PC-3 (cell line): ENCODE measurements at regions not wholly inside any gene's neighbourhood (a gene's known extent, or its start where the extent isn't known, plus 50 kb on each side); places are given as distances from the start of the nearest gene placed in this dataset.

Experiments used
- ATAC-seq: fragments of 200-7000 bp; cut with Tn5 transposase; 2 replicates; pipeline ENCODE4 v1.9.1; 2020; ENCODE audit warnings: mild to moderate bottlenecking, moderate library complexity
- BruUV-seq: library from RNA; stranded (reverse); fragments of 400-500 nt; replicated peaks from 2 replicates; lab custom pipeline; 2021; lab: Mats Ljungman, UMichigan
- CTCF ChIA-PET: fragments of 300-600 bp; sonication (Branson Sonifier 250); formaldehyde crosslinking; loops from one replicate; lab custom pipeline; 2022; ENCODE audit warnings: antibody characterized with exemption; lab: Charles Lee
- POLR2A ChIA-PET: fragments of 300-600 bp; sonication (Branson Sonifier 250); formaldehyde crosslinking; loops from one replicate; lab custom pipeline; 2022; ENCODE audit warnings: antibody characterized with exemption; ENCODE audit not compliant: unreplicated experiment; lab: Charles Lee
- DNase-seq: peaks from one replicate; pipeline ENCODE4 v3.0.0-alpha.2; 2015
- H2AFZ ChIP-seq: fragments of 300-600 bp; sonication (generic); 2 replicates; pipeline ENCODE4 v1.6.0; 2016; ENCODE audit warnings: antibody characterized with exemption, low read length
- H3F3A ChIP-seq: fragments of 300-600 bp; sonication (generic); one replicate; pipeline ENCODE4 v1.6.0; 2017; ENCODE audit warnings: antibody characterized with exemption, low read length, control low read depth, mild to moderate bottlenecking; ENCODE audit not compliant: unreplicated experiment
- H3K27ac ChIP-seq: fragments of 300-600 bp; sonication (generic); 2 replicates; pipeline ENCODE4 v1.5.1; 2016; ENCODE audit warnings: mild to moderate bottlenecking, low read length
- H3K27me3 ChIP-seq: fragments of 300-600 bp; sonication (generic); 2 replicates; pipeline ENCODE4 v1.6.1; 2016; ENCODE audit warnings: low read length, mixed read lengths
- H3K36me3 ChIP-seq: fragments of 300-600 bp; sonication (generic); 2 replicates; pipeline ENCODE4 v1.6.1; 2016; ENCODE audit warnings: low read depth, mixed run types, low read length, mixed read lengths
- H3K4me1 ChIP-seq: fragments of 300-600 bp; sonication (generic); 2 replicates; pipeline ENCODE4 v1.5.1; 2016; ENCODE audit warnings: low read length; ENCODE audit not compliant: insufficient read depth
- H3K4me2 ChIP-seq: fragments of 300-600 bp; sonication (generic); 2 replicates; pipeline ENCODE4 v1.6.0; 2016; ENCODE audit warnings: low read length
- H3K4me3 ChIP-seq: fragments of 300-600 bp; sonication (generic); 2 replicates; pipeline ENCODE4 v1.5.1; 2016; ENCODE audit warnings: mild to moderate bottlenecking, low read length, mixed read lengths
- H3K79me2 ChIP-seq: fragments of 300-600 bp; sonication (generic); 2 replicates; pipeline ENCODE4 v1.6.1; 2017; ENCODE audit warnings: low read length, mixed read lengths
- H3K9ac ChIP-seq: fragments of 300-600 bp; sonication (generic); 2 replicates; pipeline ENCODE4 v1.6.0; 2016; ENCODE audit warnings: mild to moderate bottlenecking, low read length
- H3K9me2 ChIP-seq: fragments of 300-600 bp; sonication (generic); replicated peaks from 2 replicates; pipeline ENCODE4 v1.6.1; 2016; ENCODE audit warnings: mixed run types, low read length, mixed read lengths
- H3K9me3 ChIP-seq: fragments of 300-600 bp; sonication (generic); 2 replicates; pipeline ENCODE4 v1.6.1; 2016; ENCODE audit warnings: low read length, mixed read lengths
- H4K20me1 ChIP-seq: fragments of 300-600 bp; sonication (generic); 2 replicates; pipeline ENCODE4 v1.6.1; 2016; ENCODE audit warnings: low read length, mixed read lengths
- CTCF ChIP-seq: fragments of 300-600 bp; sonication (generic); conservative IDR thresholded peaks from 2 replicates; pipeline ENCODE4 v1.5.1; 2017; ENCODE audit warnings: antibody characterized with exemption, low read depth, mild to moderate bottlenecking, low read length
- EZH2 ChIP-seq: fragments of 300-600 bp; sonication (generic); IDR thresholded peaks from one replicate; pipeline ENCODE4 v1.6.1; 2017; ENCODE audit warnings: antibody characterized with exemption, mild to moderate bottlenecking, low read length; ENCODE audit not compliant: unreplicated experiment
- EZH2phosphoT487 ChIP-seq: fragments of 300-600 bp; sonication (generic); IDR thresholded peaks from 2 replicates; pipeline ENCODE4 v1.6.1; 2018; ENCODE audit warnings: mild to moderate bottlenecking, antibody characterized with exemption, low read length, borderline replicate concordance
- intact Hi-C: fragments of 100-400 bp; cut with micrococcal nuclease; formaldehyde crosslinking; loops from 2 replicates; pipeline ENCODE4 v1.9.0; 2023

GRCh38 chr4:96845819-96846218, 1005.9 kb downstream of the PDHA2 start:
- no peaks in the 10 kb centered on the region for H3K27me3 ChIP-seq
- ChIA-PET POLR2A (no interaction called here), CTCF (no interaction called here)
- no peaks in the 10 kb centered on the region for H3K9me2 ChIP-seq
- no peaks in the 10 kb centered on the region for H3K9me3 ChIP-seq
- no peaks in the 10 kb centered on the region for H4K20me1 ChIP-seq
- H3K4me1 ChIP-seq: no peaks in the 10 kb centered on the region
- no peak for DNase-seq
- H3F3A ChIP-seq: no peaks in the 10 kb centered on the region
- H2AFZ ChIP-seq: no peak overlapping the region
- no peak overlapping the region for H3K9ac ChIP-seq
- intact Hi-C loops: no loop called here
- H3K27ac ChIP-seq: no peak overlapping the region
- H3K4me3 ChIP-seq: no peak overlapping the region
- no peaks in the 10 kb centered on the region for H3K36me3 ChIP-seq
- TF ChIP-seq EZH2 (no peak), CTCF (no peak), EZH2phosphoT487 (no peak)
- ATAC-seq: no peak
- H3K4me2 ChIP-seq: no peak overlapping the region
- no TSS peak for BruUV-seq
- H3K79me2 ChIP-seq: no peaks in the 10 kb centered on the region

- no peak overlapping the region for H3K4me2 ChIP-seq
- no peak for TF ChIP-seq EZH2
- TF ChIP-seq CTCF: no peak
- TF ChIP-seq EZH2phosphoT487: no peak
- ATAC-seq: no peak
- peaks cover 4% of the 10 kb centered on the region; the same call in 1 of the 2 replicates for H3K9me3 ChIP-seq
- ChIA-PET POLR2A (no interaction called here), CTCF (no interaction called here)
- H3F3A ChIP-seq: no peaks in the 10 kb centered on the region
- no peaks in the 10 kb centered on the region for H4K20me1 ChIP-seq
- H3K4me1 ChIP-seq: no peaks in the 10 kb centered on the region
- no peaks in the 10 kb centered on the region for H3K79me2 ChIP-seq
- H3K36me3 ChIP-seq: no peaks in the 10 kb centered on the region
- H3K9ac ChIP-seq: no peak overlapping the region
- no TSS peak for BruUV-seq
- intact Hi-C loops: no loop called here
- no peak overlapping the region for H3K27ac ChIP-seq
- H2AFZ ChIP-seq: no peak overlapping the region
- H3K27me3 ChIP-seq: no peaks in the 10 kb centered on the region
- no peaks in the 10 kb centered on the region for H3K9me2 ChIP-seq
- no peak for DNase-seq
- no peak overlapping the region for H3K4me3 ChIP-seq
These were observed 1034.8 kb downstream of the PDHA2 start for GRCh38 chr4:96874657-96875056.

- Histone ChIP-seq H3K27ac (no peak overlapping the region), H3K9me2 (no peaks in the 10 kb centered on the region), H3K4me3 (no peak overlapping the region), H2AFZ (no peak overlapping the region), H3K9me3 (peaks cover 4% of the 10 kb centered on the region; the same call in 1 of the 2 replicates), H3K4me1 (no peaks in the 10 kb centered on the region), H3K9ac (no peak overlapping the region), H3K79me2 (no peaks in the 10 kb centered on the region), H3K36me3 (no peaks in the 10 kb centered on the region), H3F3A (no peaks in the 10 kb centered on the region), H3K27me3 (no peaks in the 10 kb centered on the region), H3K4me2 (no peak overlapping the region), H4K20me1 (no peaks in the 10 kb centered on the region)
- ChIA-PET POLR2A (no interaction called here), CTCF (no interaction called here)
- intact Hi-C loops: no loop called here
- no peak for TF ChIP-seq EZH2
- TF ChIP-seq EZH2phosphoT487: no peak
- TF ChIP-seq CTCF: no peak
- no TSS peak for BruUV-seq
- DNase-seq (no peak), ATAC-seq (no peak)
These were observed 1039.6 kb downstream of the PDHA2 start for GRCh38 chr4:96879527-96879926.
